ENCODE measurements at regions not wholly inside any gene's neighbourhood (a gene's known extent, or its start where the extent isn't known, plus 50 kb on each side); places are given as distances from the start of the nearest gene placed in this dataset.
"Not testable (repeated sequence)": the region's sequence is repeated elsewhere in the genome, so short reads cannot be mapped to it uniquely, and the experiment has no call there.

GRCh38 chr1:29945426-29945825 lies 709.1 kb downstream of the PTPRU start:
- DNase-seq = no peak

DNA sequence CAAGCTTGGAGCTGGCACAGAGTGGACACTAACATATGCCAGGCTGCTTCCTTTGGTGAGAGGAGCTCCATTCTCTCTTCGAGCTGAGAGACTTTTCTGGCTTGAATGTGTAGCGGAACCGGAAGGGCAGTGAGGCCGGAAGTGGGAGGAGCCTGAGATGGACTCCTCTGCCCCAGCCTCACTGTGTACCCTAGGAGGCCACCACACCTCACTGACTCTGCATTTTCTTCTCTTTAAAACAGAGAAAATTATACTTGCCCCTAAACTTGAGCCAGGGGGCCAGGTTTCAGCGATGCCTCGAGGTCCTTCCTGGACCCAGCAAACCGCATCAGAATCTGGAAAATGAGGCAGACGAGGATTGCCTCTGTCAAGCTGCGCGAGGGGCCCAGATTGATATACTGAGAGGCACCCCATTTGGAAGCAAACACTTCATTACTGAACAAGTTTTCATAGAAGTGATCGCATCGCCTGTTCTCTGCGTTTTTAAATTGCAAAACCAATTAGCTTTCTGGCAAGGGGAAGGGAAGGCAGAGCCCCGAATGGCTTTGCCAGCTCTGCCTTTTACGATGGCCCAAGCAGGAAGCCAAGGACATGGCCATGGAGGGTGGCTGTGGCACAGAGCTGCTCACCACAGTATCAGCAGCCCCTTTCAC lies 708.1 kb downstream of the PTPRU start:
- no peak for DNase-seq

- no peak for DNase-seq
Observed at GRCh38 chr1:29943034-29943433, 706.7 kb downstream of the PTPRU start.

DNA sequence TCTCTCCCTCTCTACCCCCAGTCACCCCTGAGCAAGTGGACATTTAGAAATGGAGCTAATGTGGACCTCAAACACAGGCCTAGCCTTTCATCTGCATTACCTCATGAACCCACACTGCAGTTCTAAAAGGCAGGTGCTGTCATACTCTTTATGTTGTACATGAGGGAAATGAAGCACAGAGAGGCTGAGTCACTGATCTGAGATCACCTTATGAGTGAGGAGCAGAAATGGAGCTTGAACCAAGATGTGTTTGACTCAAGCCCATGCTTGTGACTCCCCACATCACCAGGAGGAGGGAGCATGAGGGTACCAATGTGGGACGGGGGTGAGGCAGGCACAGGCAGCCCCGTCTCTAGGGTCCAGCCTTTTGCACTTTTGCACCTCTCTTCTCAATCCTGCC lies 702.8 kb downstream of the PTPRU start:
- no peak for DNase-seq

- no peak for DNase-seq
Observed at GRCh38 chr1:29937356-29937755, 701.0 kb downstream of the PTPRU start.

DNA sequence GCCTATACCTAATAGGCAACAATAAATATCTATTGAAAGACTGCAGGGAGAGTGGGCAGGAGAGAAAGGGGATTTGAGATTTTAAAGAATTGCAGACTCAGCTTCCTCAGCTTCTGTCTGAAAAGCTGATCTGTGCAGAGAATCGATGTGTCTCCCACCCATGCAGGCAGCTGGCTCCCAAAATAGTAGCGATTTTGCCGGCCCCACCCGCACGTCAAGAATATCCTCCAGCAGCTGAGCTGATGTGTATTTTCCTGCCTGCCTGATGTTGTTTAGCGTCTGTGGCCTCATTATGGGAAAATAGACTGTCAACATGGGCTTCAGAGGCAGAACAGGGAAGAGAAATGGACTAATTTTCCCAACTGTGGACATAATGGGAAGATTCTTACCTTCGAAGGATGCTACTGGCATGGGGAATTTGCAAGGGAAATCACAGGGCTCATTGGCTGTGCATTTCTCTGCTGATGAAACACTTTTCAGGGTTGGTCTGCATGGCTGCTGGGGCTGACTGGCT lies 699.8 kb downstream of the PTPRU start:
- DNase-seq = no peak

DNA sequence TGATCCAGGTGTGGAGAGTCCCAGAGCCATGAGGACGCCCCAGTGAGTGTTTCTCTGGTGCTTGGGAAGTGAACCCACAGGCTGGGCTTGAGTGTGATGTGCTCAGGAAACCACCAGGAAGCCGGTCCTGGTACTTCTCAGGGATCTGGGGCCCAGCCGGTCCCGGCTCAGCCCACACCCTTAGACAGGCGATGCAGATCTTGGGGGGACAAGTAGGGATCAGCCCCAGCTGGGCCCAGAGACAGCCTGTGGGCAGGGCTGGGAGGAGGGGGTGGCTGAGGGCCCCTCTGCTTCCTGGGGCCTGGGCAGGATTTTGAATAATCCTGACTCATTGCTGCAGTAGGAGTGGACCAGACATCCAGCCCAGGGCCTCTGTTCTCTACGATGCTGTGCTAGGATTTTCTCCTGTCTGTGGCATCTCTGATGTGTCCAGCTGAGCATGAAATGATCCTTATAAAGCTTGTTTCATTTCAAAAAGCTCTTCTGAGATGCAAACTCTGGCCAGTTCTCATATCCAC lies 698.0 kb downstream of the PTPRU start:
- DNase-seq = no peak

DNA sequence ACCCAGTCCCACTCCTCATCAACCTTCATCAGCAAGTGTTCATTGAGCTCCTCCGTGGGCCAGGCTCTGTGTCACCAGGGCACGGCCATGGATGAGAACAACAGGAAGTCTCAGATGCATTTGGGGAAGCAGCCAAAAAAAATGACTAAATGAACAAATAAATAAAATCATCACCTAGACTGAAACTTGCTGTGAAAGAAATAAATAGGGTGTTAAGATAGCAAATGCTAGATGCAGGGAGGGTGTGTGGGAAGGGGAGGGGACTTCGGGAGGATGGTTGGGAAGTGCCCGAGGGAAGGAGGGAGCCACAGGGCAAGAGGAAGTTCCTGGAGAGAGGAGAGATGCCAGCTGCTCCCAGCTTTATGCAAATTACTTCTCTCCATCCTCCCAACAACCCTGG lies 696.7 kb downstream of the PTPRU start:
- no peak for DNase-seq

DNA sequence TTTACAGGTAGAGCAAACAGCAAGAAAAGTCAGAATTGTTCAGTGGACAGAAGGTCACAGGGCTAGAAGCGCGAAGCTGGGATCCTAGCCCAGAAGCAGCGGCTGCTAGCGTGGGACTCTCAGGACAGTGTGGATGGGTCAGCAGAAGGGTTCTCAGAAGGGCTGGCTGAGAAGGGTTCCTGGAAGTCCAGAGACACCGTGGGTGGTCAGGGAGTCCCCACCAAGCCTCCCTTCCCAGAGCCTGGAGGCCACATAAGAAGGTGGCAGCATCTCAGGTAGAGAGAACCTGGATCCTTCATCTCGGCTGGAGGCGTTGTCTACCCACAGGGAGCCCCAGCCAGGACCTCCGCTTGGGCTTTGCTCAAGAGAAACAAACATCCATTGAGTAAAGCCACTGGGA lies 696.3 kb downstream of the PTPRU start:
- DNase-seq = no peak

DNA sequence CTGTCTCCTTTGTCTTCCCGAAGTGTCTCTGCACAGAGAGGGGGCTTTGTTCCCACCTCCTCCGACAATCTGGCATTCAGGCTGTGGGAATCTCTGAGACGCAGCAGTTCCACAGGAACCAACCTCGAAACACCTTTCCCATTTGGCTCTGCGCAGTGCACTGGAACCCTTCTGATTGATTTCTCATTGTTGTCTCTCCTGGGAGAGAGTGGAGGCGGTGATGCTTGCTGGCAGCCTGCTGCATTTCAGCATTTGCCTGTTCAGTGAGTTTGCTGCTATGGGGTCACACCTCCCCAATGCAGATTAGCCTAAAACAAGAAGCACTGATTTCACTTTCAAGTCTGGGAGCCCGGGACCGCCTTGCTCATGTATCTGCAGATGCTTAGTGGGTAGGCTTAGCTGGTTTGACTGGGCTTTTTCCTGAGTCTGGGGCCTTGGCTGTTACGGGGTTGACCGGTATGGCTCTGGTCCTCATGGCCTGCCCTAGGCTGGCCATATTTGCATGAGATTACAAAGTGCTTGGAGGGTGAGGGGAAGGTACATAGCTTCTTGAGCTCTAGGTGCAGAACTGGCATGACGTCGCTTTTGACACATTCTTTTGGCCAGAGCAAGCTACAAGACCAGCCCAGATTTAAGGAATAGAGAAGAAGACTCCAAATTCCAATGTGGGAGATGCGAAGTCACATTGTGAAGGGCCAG lies 695.3 kb downstream of the PTPRU start:
- DNase-seq = no peak

DNA sequence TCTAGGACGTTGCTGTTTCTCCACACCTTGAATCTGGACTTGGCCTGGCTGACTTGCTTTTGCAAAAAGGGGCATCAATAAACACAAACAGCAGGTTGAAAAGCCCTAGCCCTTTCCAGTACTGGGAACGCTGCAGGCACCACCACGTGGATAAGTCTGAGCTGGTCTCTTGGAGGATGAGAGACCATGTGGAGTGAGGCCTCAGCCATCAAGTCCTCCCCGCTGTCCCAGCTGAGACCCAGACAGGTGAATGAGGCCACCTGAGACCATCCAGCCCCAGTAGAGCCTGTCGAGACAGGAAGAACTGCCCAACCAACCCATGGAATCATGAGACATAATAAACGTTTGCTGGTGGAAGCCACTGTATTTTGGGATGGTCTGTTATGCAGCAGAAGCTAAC lies 688.7 kb downstream of the PTPRU start:
- no peak for DNase-seq

GRCh38 chr1:29924017-29924431 lies 687.7 kb downstream of the PTPRU start:
- DNase-seq = no peak

- no peak for DNase-seq
Observed at GRCh38 chr1:29921741-29922140, 685.4 kb downstream of the PTPRU start.

DNA sequence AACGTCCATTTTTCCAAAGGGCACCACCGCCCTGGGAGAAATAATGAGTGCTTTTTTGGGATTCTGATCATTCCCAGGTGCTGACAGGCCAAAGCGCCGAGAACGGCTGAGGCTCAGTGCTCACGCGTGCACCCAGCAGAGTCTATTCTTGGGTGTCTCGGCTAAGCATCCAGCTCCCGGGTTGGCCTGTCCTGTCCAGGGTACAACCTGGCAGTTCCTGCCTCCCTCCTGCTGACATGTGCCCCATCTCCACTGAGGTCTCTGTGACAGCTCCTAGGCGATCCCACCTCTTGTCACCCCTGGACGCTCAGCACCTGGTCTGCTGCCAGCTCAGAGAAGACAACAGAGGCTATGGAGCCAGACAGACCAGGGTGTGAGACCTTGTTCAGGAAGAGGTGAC lies 684.5 kb downstream of the PTPRU start:
- no peak for DNase-seq

DNA sequence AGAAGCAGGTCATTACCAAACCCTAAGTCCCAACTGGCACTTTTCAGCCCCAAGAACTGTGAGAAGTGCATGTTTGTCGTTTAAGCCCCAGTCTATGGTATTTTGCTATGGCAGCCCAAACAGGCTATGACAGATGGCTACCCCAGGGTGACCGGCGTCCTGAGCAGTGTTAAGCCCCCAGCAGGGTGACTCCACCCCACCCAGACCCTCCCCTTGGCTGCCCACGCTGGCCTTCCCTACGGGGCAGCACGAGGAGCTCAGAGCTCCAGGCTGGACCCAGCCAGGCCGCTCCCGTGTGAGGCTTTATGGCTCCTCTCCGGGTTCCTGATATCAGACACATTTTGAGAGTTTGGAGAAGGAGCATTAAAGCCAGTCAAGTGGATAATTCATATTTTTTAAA lies 684.0 kb downstream of the PTPRU start:
- DNase-seq = no peak

- DNase-seq = not testable (repeated sequence)
Observed at GRCh38 chr1:29919041-29919440, 682.7 kb downstream of the PTPRU start.

- DNase-seq = no peak
Observed at GRCh38 chr1:29916656-29917369, 680.5 kb downstream of the PTPRU start.

DNA sequence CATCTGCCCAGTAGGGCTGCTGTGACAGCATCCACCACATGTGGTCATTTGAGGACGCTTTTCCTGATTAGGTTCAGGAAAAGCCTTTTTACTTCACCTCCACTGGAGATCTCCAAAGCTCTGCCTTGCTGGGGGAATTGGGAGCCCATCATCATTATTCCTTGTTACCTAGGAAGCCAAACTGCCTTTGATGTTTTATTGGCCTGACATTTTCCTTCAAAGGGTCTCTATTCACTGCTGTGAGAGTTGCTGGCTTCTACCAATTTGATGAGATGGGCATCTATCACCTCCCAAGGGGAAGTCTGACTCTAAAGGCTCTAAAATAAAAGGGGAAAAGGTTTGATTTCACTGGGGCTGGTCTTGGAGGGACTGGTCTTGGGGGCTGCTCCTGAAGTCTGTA lies 678.6 kb downstream of the PTPRU start:
- DNase-seq = no peak

DNA sequence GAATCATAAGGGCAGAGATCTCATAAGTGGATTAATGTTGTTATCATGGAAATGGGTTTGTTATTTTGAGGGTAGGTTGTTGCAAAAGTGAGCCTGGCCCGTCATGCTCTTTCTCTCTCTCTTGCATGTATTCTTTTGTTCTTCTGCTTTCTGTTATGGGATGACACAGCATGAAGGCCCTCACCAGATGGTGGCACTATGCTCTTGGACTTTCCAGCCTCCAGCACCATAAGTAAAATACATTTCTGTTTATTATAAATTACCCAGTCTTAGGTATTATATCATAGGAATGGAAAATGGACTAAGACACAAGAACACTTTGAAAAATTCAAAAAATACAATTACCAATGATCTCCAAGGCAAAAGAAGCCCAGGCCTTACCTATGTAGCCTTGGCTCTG lies 676.1 kb downstream of the PTPRU start:
- no peak for DNase-seq

DNA sequence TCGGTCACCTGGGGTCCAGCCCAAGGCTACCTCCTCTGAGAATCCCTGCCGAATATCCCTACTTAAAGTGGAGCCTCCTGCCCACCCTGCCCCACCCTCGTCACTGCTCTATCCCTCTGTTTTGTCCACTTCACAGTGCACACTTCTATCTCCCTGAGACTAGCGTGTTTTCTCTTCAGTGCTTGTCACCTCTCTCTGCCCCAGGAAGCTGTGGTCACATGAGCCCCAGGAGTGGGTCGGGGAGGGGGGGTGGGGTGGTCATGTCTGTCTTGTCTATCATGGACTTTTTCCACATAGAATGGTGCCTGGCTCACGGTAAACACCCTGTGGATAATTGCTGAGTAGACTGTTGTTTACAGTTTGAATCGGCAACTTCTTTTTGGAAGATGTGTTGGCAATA lies 673.6 kb downstream of the PTPRU start:
- no peak for DNase-seq

GRCh38 chr1:29907596-29907995 lies 671.3 kb downstream of the PTPRU start:
- no peak for DNase-seq

- no peak for DNase-seq
Observed at GRCh38 chr1:29906927-29907326, 670.6 kb downstream of the PTPRU start.
